Lower leg skin (tissue), 3 donors: ENCODE measurements at regions not wholly inside any gene's neighbourhood (a gene's known extent, or its start where the extent isn't known, plus 50 kb on each side); places are given as distances from the start of the nearest gene placed in this dataset.
"Not testable (repeated sequence)": the region's sequence is repeated elsewhere in the genome, so short reads cannot be mapped to it uniquely, and the experiment has no call there.

Experiments
- POLR2A ChIP-seq, 2 donors: fragments of 450-650 bp; IDR thresholded peaks; one replicate each; pipeline ENCODE4 v1.6.1; 2016 to 2017; ENCODE audit warnings: antibody characterized with exemption in 2 of 2, mild to moderate bottlenecking in 1 of 2, moderate library complexity in 1 of 2
- TF ChIP-seq, protein P1 (sequence below), 3 donors: fragments of 450-650 bp; IDR thresholded peaks; one replicate each; pipeline ENCODE4 v1.5.1; 2016; ENCODE audit warnings: antibody characterized with exemption in 3 of 3, mild to moderate bottlenecking in 3 of 3, moderate library complexity in 2 of 3

DNA sequence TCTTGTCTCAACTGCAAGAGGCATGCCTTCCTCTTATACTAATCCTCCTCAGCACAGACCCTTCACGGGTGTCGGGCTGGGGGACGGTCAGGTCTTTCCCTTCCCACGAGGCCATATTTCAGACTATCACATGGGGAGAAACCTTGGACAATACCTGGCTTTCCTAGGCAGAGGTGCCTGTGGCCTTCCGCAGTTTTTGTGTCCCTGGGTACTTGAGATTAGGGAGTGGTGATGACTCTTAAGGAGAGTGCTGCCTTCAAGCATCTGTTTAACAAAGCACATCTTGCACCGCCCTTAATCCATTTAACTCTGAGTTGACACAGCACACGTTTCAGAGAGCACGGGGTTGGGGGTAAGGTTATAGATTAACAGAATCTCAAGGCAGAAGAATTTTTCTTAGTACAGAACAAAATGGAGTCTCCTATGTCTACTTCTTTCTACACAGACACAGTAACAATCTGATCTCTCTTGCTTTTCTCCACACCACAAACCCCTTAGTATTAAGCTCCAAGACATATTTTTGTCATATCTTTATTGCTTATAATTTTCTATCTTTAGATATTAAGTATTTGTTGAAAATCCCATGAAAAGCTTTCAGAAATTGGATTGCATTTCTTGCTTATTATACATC is 72.8 kb upstream of the LPCAT1 start:
- not testable (repeated sequence) for TF ChIP-seq POLR2A (IDR thresholded peaks at IDR 0.05)
- TF ChIP-seq, protein P1, sequence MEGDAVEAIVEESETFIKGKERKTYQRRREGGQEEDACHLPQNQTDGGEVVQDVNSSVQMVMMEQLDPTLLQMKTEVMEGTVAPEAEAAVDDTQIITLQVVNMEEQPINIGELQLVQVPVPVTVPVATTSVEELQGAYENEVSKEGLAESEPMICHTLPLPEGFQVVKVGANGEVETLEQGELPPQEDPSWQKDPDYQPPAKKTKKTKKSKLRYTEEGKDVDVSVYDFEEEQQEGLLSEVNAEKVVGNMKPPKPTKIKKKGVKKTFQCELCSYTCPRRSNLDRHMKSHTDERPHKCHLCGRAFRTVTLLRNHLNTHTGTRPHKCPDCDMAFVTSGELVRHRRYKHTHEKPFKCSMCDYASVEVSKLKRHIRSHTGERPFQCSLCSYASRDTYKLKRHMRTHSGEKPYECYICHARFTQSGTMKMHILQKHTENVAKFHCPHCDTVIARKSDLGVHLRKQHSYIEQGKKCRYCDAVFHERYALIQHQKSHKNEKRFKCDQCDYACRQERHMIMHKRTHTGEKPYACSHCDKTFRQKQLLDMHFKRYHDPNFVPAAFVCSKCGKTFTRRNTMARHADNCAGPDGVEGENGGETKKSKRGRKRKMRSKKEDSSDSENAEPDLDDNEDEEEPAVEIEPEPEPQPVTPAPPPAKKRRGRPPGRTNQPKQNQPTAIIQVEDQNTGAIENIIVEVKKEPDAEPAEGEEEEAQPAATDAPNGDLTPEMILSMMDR (IDR thresholded peaks at IDR 0.05) = not testable (repeated sequence)
